ENCODE measurements at regions not wholly inside any gene's neighbourhood (a gene's known extent, or its start where the extent isn't known, plus 50 kb on each side); places are given as distances from the start of the nearest gene placed in this dataset.

DNA sequence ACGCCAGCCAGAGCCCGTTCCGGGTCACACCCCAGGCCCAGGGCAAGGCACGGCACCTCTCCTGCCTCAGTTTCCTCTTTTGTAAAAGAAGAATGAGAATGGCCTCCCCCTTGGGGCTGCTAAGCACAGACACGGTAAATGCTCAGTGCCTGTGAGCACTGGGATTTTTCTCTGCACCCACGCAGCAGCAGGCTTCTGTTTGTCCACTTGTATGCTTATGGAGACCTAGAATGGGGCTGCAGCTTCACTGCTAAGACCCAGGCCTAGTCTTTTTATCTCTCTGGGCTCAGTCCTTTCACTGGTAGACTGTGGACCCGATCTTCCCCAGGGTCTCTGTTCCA, 1327.9 kb downstream of the TBC1D22A start:
- TF ChIP-seq, protein P1, sequence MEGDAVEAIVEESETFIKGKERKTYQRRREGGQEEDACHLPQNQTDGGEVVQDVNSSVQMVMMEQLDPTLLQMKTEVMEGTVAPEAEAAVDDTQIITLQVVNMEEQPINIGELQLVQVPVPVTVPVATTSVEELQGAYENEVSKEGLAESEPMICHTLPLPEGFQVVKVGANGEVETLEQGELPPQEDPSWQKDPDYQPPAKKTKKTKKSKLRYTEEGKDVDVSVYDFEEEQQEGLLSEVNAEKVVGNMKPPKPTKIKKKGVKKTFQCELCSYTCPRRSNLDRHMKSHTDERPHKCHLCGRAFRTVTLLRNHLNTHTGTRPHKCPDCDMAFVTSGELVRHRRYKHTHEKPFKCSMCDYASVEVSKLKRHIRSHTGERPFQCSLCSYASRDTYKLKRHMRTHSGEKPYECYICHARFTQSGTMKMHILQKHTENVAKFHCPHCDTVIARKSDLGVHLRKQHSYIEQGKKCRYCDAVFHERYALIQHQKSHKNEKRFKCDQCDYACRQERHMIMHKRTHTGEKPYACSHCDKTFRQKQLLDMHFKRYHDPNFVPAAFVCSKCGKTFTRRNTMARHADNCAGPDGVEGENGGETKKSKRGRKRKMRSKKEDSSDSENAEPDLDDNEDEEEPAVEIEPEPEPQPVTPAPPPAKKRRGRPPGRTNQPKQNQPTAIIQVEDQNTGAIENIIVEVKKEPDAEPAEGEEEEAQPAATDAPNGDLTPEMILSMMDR (IDR thresholded peaks at IDR 0.05): no peak
- TF ChIP-seq POLR2A (IDR thresholded peaks at IDR 0.05) (no peak), EP300 (IDR thresholded peaks at IDR 0.05) (no peak)
